COLO668 (cell line): ENCODE measurements at regions not wholly inside any gene's neighbourhood (a gene's known extent, or its start where the extent isn't known, plus 50 kb on each side); places are given as distances from the start of the nearest gene placed in this dataset.

Source experiments
- DNase-seq: peaks from one replicate; lab custom pipeline; 2025; ENCODE audit not compliant: unreplicated experiment; lab: John Stamatoyannopoulos, UW

DNA sequence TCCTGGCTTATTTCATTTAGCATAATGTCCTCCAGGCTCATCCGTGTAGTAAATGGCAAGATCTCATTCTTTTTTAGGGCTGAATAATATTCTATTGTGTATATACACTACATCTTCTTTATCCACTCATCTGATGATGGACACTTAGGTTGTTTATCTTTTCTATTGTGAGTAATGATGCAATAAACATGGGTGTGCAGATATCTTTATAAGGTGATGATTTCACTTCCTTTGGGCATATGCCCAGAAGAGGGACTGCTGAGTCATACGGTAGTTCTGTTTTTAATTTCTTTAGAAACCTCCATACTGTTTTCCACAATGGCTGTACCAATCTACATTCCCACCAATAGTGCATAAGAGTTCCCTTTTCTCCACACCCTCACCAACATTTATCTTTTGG, 317.6 kb upstream of the CNKSR2 start:
- no peak for DNase-seq

DNA sequence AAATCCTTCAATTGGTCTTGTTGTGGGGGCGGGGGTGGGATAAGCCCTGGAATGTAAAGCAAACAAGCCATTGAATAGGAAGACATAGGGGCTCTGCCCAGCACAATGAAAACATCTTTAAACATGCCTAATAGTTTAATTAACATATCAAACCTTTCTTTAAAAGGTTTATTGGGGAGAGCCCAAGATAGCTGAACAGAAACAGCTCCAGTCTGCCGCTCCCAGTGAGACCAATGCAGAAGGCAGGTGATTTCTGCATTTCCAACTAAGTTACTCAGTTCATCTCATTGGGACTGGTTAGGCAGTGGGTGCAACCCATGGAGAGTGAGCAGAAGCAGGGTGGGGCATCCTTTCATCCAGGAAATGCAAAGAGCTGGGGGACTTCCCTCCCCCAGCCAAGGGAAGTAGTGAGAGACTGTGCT, 327.2 kb upstream of the CNKSR2 start:
- DNase-seq, result no peak

DNA sequence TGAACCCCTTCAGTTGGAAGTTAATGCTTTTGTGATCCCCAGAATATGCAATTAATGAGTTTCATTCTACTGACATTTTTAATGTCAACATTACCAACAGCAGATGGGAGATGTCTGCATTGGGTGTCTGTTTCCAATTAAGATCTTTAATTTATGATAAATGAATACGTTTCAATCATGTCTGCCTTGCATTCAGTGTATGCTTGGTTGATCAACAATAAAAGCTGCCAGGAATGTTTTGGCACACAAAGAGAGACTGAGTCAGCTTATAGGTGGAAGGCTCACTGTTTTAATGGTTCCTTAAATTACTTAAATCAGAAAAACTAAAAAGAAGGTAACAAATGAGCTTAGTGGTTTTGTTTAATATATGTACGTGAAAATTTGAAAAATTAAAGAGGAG, 359.9 kb upstream of the CNKSR2 start:
- DNase-seq, result no peak

DNA sequence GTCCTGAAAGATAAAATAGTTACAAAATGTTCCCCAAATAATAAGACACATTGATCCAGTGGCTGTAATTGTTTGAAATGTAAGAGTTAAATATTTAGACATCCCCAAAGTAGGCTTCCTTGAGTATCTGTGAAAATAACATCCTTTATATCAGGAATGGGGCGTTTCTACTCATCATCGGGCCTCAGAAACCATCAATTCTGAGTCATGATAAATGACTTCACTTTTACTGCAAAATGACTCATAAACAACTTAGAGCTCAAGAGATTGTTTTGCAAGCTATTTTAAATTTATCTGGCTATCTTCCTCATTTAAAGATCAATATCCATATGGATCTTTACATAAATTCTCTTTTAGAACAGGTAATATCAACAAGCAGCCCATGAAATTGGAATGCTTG, 369.4 kb upstream of the CNKSR2 start:
- DNase-seq, result no peak

DNA sequence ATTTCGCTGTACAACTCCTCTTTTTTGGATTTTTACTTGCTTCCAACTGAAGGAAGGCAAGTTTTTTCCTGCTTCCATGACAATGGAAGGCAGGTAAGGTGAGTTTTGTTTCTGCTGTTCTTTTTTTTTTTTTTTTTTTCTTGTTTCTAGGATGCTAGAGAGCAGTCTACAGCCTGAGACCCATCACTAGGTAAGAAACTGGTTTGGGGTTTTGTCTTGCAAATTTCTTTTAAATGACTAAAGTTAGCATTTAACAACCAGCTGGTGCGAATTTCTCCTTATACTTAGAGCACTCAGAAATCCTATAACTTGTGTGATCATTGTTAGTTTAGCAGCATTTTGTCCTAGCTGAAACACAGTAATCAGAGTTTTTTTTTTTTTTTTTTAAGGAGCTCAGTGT, 378.4 kb upstream of the CNKSR2 start:
- no peak for DNase-seq

DNA sequence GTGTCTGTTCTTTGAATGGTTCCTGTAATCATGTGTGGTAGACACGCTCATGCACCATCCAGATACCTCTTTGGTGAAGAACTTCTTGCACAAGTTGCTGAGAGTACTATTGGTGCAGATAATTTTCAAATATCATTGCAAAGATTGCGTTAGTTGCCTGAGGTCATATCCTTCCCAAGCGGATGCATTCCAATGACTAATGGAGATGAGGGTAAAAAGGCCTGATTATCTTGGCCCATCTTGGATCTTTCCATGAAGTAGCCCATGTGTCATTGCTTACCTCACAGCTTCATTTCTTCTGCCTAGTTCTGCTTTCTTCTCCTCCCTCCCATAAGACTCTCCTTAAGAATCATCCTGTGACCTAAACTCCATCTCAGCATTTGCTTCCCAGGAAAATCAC, 384.9 kb upstream of the CNKSR2 start:
- no peak for DNase-seq

DNA sequence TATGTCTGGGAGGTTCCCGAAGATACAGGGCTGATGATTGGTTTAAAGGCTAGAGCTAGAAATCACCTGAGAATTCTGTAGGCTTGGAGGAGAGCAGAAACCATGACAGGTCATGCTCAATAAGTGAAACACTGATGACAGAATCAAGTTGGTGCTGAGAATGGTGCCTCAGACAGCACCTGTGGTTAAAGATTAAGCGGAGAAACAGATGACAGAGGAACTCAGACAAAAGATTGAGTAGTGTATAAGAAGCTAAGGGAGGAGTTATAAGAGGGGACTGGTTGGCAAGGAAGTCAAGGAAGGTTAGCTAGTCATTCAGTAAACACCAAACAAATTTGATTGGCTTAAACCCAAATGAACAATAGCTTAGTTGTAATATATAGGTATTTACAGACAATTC, 385.4 kb upstream of the CNKSR2 start:
- no peak for DNase-seq

DNA sequence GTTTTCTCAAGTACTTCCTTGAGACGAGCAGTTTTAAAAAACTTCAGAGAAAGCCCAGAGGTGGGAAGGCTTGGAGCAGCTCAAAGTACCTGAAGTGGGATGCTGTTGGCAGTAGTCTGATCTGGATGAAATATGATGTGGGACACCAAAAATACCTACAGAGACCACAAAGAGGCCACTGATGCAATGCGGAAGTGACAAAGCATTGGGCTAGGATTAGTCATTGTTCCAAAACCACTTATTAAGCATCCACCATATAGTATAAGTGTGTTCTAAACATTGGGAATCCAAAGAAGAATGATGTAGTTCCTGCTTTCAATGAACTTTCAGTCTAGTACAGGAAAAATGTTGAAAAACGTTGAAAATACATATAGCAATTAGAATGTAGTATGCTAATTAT, 386.1 kb upstream of the CNKSR2 start:
- no peak for DNase-seq

DNA sequence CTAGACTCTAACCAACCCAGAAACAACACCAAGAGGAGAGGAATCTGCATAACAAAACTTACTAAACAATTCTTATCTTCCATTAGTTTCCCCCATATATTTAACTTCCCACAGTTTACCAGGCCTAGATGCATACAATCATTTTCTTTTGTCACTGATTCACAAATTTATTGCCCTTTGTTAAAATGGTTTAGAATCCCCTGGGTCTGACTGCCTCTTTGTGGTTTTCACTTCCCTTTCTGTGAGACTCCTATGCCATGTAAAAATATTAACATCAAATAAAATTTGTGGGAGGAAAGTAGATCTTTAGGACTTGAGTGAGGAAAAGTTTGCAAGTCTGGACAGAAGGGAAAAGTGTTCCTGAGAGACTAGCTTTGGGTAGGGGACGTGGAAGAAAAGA, 393.8 kb upstream of the CNKSR2 start:
- no peak for DNase-seq

DNA sequence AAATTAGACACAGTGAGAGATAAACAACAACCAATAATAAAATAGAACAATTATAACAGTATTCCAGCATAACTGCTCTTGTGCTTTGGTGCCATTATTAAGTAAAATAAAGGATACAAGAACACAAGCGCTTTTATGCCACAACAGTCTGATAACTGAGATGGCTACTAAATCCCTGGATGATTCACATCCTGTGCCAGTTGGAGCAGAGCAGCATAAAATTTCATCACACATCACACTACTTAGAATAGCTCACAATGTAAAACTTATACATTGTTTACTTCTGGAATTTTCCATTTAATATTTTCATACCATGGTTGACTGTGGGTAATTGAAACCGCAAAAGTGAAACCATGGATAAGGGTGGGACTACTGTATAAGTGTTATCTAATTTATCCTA, 399.9 kb upstream of the CNKSR2 start:
- DNase-seq, result no peak

DNA sequence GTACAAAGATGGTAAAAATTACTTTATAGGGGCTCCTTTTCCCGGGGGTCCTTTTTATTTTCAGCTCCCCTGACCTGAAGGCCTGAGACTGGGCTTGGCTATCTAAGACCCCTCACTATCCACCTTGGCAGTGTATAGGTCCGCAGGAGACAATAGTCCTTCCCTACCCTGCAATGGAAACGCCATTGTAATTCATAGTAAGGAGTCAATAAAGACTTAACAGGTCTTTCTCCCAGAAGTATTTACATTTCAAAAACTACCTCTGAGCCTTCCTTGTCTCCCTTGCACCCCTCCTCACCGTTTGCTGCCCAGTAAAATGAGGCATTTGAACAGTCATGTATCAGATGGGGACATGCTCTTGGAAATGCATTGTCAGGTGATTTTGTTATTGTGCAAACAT, 401.2 kb upstream of the CNKSR2 start:
- DNase-seq, result no peak

DNA sequence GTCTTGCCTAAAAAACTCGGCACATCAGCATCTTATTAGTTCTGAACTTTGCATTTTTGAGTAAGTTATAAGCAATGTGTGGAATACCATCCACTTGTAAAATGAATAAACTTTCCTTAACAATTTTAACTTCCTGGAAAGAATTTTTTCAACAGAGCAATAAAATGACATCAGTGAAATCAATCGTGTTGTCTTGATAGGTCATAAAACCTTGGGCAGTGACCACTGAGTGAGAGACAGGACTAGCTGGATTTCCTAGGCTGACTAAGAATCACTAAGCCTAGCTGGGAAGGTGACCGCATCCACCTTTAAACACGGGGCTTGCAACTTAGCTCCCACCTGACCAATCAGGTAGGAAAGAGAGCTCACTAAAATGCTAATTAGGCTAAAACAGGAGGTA, 403.0 kb upstream of the CNKSR2 start:
- no peak for DNase-seq

DNA sequence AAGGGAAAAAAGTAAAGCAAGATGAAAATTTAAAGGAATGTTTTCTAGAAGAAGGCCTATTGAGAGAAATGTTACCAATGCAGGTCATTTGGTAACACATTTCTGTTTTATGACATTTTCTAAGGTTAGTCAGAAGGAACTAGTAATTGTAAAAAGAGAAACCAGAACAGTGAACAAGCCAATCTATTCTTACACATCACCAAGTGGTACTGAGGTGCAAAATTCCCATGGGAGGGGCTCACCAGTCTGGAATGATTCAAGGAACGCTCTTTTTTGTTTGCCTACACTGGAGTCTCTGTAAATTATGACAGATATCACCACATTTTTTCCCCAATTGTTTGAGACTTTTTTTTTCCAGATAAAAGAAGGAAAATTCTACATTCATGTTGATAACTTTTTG, 404.7 kb upstream of the CNKSR2 start:
- DNase-seq, result no peak

DNA sequence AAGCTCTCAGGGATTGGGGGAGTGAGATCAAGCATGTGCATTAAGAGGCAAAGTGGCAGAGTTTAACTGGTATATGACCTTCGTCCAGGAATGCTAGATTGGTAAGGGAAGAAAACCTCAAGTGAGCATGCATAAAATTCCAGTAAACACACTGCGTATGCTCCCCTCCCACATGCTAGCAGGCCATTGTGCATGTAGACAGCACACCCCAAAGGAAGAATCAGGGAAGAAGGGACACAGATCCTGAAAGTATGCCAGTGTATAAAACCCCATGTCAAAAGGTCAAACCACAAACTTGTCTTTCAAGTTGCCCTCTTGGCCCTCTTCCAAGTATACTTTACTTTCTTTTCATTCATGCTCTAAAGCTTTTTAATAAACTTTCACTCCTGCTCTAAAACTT, 405.2 kb upstream of the CNKSR2 start:
- no peak for DNase-seq

DNA sequence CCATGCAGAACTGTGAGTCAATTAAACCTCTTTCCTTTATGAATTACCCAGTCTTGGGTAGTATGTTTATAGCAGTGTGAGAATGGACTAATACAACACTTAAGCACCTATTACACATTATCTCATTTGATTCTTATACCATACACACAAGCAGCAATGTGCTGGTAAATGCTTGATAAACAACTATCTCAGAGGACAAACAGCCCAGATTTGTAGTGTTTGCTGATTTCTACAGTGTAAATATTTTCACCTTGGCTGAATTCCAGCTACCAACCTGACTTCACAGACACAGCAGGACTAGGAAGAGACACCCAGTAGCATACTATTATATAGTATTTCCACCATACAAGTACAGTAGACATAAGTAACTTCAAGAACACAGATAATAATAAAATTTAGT, 406.5 kb upstream of the CNKSR2 start:
- no peak for DNase-seq

DNA sequence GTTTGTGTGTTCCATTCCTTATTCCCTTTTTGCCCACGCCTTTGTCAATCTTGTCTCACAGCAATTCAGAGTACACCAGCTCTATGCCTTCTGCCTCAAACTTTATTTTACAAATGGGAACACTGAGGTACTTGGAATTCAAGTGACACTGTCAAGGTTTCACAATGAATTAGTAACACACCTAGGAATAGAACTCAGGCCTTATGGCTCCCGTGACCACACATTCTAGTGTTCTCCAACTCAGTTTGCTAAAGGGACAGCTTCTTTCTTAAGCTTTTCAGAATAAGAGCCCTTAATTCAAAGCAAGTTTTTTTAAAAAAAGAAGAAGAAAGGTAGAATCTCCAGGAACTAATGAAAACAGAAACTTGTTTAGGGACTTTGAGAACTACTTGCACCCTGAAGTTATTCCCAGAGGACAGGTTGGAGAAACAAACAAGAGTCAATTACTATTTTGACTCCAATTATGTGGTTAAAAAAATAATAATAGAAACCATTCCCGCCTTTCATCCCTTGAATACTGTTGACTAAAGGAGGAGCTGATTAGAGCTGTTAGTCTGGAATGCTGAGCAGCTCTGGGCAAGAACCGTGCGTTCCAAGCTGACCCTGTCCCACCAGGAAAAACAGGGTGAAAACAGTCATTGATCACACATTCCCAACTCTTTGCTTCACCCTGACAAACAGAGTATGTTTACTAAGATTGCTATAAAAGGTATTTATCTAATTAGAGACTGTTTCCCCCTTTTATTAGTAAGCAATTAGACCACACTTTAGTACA, 408.8 kb upstream of the CNKSR2 start:
- DNase-seq, result no peak

DNA sequence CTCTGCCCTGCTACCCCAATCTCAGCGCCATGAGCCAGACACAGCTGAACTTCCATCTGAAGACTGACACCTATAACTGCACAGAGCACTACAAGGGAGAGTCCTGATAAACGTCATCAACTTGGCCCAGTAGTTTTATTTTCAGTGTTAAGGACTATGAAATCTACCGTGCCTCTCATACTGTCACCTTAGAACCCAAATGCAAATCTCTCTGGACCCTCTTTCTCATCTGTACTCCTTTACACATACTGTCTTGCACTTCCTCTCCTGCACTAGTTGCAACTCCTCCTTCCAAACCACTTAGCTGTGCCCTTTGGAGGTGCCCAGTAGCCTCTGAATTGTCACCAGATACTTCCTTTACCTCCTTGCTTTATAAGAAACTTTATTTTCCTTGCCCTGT, 420.2 kb upstream of the CNKSR2 start:
- DNase-seq, result no peak

DNA sequence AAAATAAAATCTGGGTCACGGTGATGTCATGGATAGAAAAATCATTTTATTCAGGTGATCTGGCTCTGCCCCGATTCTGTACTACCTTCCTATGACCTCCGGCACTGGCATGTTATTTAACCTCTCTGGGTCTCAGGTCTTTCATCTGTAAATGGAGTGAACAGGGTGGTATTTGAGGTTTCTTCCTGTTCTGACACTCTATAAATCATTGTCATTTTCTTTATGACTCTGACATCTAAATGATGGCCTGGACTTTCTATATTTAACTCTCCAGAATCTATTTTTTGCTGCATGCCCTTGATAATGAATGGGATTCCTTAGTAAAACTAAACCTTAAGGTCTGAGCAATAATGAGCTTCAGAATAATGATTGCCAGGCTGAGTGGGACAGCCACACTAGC, 422.0 kb upstream of the CNKSR2 start:
- no peak for DNase-seq

DNA sequence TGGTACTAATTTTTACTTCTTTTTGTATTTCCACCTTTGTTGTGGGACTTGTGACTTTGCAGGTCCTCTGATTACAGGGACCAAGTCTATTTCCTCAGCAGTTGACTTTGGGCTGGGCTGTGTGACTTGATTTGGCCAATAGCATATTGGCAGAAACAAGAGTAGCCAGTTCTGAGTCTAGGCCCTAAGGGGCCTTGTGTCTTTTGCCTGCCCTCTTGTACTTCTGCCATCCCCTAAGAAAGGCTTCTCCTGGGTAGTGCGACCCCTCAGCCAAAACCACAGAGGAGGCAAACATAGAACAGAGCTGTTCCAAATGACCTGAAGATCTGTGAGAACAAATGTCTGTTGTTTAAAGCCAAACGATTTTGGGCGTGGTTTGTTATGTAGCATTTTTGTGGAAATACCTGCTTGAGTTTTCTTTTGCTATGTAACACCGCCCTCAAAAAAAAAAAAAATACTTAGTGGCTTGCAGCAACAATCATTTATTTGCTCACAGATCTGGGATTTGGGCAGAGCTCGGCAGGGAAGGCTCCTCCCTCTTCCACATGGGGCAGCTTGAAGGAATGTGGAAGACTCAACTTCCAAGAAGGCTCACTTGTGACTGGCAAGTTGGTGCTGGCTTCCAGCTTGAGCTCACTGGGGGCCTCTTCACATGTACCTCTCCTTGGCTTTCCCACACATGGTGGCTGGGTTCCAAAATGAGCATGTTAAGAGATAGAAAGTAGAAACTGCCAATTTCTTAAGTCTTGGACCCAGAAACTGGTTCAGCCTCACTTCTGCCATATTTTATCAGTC, 423.0 kb upstream of the CNKSR2 start:
- no peak for DNase-seq

DNA sequence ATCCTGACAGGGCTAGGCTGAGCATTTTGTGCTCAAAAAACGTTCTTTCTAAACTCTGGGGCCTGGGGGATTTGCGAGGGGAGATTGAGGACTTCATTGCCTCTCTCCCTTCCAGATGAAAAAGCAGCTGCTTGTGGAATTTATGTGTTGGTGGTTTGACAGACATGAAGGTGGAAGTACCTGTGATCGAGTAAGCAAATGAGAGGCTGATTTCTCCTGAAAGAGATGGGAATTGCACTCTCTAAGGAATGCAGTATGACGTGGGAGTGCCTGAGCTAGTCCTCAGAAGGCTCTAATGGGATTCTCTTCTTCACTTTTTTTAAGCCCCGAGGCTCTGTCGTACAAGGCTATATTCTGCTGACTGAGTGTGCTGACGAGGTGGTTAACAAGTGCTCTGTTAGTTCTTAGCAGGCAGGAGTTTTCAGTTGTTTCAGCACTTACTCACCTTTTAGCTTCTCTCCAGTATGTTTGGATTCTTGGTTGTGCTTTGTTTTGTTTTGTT, 426.8 kb upstream of the CNKSR2 start:
- DNase-seq, result no peak

DNA sequence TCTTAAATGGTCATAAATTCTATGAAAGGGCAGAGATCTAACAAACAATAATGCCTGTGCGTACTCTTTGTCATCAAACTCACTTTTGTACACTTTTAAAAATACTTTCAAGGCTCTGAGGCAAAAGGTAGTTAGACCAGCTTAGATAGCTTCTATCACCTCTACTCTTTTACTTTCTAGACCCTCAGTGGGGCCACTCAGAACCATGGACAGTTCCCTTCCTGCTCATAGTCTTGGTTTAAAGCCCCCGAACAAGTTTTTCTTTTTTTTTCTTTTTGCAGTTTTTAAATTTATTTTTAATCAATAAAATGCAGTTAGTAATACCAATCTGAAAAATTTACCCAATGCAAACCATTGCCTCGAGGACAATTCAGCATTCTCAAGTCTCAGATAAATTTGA, 460.5 kb upstream of the CNKSR2 start:
- DNase-seq, result no peak

DNA sequence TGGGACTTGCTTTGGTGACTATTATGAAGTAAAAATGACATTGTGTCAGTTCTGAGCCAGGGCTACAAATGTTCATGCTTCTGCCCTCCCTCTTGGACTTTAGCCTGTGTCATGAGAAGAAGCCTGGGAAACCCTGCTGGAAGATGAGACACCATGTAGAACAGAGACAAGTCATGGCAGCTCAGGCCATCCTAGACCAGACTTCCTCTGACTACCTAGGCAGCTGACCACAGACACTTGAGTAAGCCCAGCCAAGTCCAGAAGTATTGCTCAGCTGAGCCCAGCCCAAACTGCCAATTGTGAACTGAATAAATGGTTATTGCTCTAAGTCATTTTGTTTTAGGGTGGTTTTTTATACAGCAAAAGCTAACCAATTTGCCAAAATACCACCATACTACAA, 467.6 kb upstream of the CNKSR2 start:
- no peak for DNase-seq

DNA sequence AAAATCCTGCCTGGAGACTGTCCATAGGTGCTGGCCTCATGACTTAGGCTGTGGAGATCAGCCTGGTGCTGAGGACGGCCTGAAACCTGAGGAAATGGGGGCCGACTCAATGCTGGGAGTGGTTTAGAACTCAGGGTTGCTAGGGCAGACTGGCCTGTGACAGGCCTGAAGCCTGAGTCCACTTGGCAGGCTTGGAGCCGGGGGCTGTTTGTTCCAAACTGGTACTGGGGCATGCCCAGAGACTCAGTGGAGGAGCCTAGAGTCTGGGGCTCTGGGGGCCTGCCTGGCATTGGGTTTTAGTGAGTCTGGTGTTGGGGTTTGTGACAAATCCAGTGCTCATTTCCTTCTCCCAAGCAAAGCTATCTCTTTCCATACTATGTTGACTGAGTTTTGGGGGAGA, 489.7 kb upstream of the CNKSR2 start:
- DNase-seq, result no peak
